C4-2B (cell line): ENCODE measurements at regions not wholly inside any gene's neighbourhood (a gene's known extent, or its start where the extent isn't known, plus 50 kb on each side); places are given as distances from the start of the nearest gene placed in this dataset.
"Not testable (repeated sequence)": the region's sequence is repeated elsewhere in the genome, so short reads cannot be mapped to it uniquely, and the experiment has no call there.

Experiments
- ZFX ChIP-seq: fragments of 450-650 bp; IDR thresholded peaks from 2 replicates; pipeline ENCODE4 v1.6.1; 2017
- TF ChIP-seq, protein P1 (sequence below): fragments of 450-650 bp; conservative IDR thresholded peaks from 2 replicates; pipeline ENCODE4 v1.5.1; 2017; ENCODE audit warnings: mild to moderate bottlenecking

DNA sequence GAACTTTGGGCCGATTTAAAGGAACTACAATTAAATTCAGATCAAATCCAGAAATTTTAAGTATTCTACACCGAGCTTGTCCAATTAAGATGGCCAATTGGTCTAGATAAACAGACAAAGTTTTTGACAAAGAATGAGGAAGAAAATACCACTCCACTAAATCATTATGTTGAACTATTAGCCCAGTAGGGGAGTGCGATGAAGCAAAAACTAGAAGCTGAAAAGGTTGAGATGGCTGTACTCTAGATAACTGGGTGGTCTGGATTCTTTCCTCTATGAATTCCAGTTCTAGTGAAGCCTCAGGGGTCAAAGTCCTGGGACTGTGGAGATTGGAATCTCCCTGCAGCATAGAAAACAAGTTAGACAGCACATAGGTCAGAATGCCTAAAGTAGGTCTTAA is 418.9 kb upstream of the IMPG1 start:
- TF ChIP-seq, protein P1, sequence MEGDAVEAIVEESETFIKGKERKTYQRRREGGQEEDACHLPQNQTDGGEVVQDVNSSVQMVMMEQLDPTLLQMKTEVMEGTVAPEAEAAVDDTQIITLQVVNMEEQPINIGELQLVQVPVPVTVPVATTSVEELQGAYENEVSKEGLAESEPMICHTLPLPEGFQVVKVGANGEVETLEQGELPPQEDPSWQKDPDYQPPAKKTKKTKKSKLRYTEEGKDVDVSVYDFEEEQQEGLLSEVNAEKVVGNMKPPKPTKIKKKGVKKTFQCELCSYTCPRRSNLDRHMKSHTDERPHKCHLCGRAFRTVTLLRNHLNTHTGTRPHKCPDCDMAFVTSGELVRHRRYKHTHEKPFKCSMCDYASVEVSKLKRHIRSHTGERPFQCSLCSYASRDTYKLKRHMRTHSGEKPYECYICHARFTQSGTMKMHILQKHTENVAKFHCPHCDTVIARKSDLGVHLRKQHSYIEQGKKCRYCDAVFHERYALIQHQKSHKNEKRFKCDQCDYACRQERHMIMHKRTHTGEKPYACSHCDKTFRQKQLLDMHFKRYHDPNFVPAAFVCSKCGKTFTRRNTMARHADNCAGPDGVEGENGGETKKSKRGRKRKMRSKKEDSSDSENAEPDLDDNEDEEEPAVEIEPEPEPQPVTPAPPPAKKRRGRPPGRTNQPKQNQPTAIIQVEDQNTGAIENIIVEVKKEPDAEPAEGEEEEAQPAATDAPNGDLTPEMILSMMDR: not testable (repeated sequence)
- not testable (repeated sequence) for TF ChIP-seq ZFX
